Coronary artery (tissue), 2 donors: ENCODE measurements at regions not wholly inside any gene's neighbourhood (a gene's known extent, or its start where the extent isn't known, plus 50 kb on each side); places are given as distances from the start of the nearest gene placed in this dataset.

ENCODE experiments used
- DNase-seq: peaks from one replicate; pipeline ENCODE4 v3.0.0-alpha.2; 2017; ENCODE audit warnings: low spot score
- H3K27ac ChIP-seq, 2 donors: fragments of 200-600 bp; sonication (generic); one replicate each; pipeline ENCODE4 v1.5.1; 2016 to 2019
- H3K4me3 ChIP-seq: fragments of 200-600 bp; sonication (generic); 2 replicates; pipeline ENCODE4 v1.5.1; 2016; ENCODE audit warnings: mild to moderate bottlenecking, moderate library complexity
- CTCF ChIP-seq: fragments of 200-600 bp; sonication (generic); IDR thresholded peaks from one replicate; pipeline ENCODE4 v1.5.1; 2019; ENCODE audit warnings: antibody characterized with exemption

GRCh38 chr1:57799490-57800115 is 375.7 kb upstream of the DAB1 start:
- no peak for TF ChIP-seq CTCF
- Histone ChIP-seq H3K4me3 (no peak overlapping the region), H3K27ac (no peak overlapping the region)
- DNase-seq = no peak

GRCh38 chr1:57798543-57798942 is 374.7 kb upstream of the DAB1 start:
- Histone ChIP-seq H3K4me3 (no peak overlapping the region), H3K27ac (no peak overlapping the region)
- DNase-seq = no peak
- no peak for TF ChIP-seq CTCF

- no peak for TF ChIP-seq CTCF
- no peak overlapping the region for H3K4me3 ChIP-seq
- DNase-seq = no peak
- no peak overlapping the region for H3K27ac ChIP-seq
These were observed 373.2 kb upstream of the DAB1 start for GRCh38 chr1:57797084-57797483.

DNA sequence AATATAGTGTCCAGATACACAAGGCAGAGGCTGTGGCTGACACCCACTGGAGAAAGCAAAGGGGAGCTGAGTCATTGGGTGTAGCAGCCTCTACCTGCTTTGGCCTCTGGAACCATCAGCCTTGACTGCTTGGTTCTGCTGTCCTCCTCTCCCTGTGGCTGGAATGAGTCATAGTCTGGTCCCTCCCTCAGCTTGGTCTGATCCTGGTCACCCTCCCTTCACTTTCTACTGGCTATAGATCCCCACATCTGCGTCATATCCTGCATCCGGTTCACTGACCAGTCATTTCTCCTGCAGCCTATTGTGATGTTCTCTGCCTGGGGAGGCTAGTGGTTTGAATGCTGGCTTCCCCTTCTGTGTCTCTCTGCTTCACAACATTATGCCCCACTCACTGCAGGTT is 372.8 kb upstream of the DAB1 start:
- Histone ChIP-seq H3K4me3 (no peak overlapping the region), H3K27ac (no peak overlapping the region)
- no peak for TF ChIP-seq CTCF
- no peak for DNase-seq

GRCh38 chr1:57795886-57796285 is 372.0 kb upstream of the DAB1 start:
- no peak for DNase-seq
- no peak overlapping the region for H3K4me3 ChIP-seq
- no peak for TF ChIP-seq CTCF
- no peak overlapping the region for H3K27ac ChIP-seq

DNA sequence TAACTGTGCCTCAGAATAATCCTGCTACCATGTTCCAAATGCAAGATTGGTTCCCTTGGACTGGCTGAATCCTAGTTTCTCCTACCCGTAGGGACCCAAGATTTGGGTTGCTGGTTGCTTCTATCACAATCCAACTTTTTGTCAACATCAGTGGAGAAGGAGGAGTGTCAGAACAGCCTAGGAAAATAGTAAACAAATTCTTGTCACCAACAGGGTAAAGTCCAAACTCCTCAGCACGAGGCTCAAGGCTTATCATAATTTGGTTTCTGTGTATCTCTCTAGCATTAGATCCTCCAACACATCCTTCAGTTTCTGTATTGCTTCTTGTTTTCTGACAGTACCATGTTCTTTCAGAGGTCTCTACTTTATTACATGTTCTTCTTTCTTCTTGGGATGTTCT is 370.2 kb upstream of the DAB1 start:
- DNase-seq = no peak
- Histone ChIP-seq H3K27ac (no peak overlapping the region), H3K4me3 (no peak overlapping the region)
- no peak for TF ChIP-seq CTCF

DNA sequence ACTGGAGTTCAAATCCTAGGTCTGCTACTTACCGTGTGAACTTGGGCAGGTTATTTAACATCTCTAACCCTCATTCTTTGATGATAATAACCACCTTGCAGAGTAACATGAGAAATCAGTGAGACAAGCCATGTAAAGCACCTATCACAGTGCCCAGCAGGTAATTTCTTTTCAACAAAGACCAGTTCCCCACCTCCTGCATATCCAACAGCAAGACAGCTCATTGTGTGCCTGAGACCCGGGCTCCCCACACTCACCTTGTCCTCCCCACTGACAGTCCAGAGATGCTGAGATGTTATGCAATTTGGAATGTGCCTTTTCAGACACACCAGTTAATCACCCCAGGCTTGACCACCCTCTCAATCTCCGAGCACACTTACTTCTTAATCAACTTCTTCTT is 367.6 kb upstream of the DAB1 start:
- Histone ChIP-seq H3K4me3 (no peak overlapping the region), H3K27ac (no peak overlapping the region)
- DNase-seq = no peak
- TF ChIP-seq CTCF = no peak
